CD8-positive, alpha-beta memory T cell (primary cell): ENCODE measurements at regions not wholly inside any gene's neighbourhood (a gene's known extent, or its start where the extent isn't known, plus 50 kb on each side); places are given as distances from the start of the nearest gene placed in this dataset.

ENCODE experiments used
- CTCF ChIA-PET: fragments of 350-600 bp; sonication (Branson Sonifier 250); formaldehyde crosslinking; loops from one replicate; lab custom pipeline; 2021; ENCODE audit warnings: antibody characterized with exemption; lab: Charles Lee
- POLR2A ChIA-PET: fragments of 350-600 bp; sonication (Branson Sonifier 250); formaldehyde crosslinking; loops from one replicate; lab custom pipeline; 2021; ENCODE audit warnings: antibody characterized with exemption; lab: Charles Lee
- DNase-seq, 5 donors: peaks; one replicate each; pipeline versions ENCODE4 v3.0.0 to v3.0.0-alpha.2; 2020 to 2022; ENCODE audit warnings: mixed read lengths in 1 of 5
- H3K27ac ChIP-seq: one replicate; pipeline ENCODE4 v1.7.0; 2013; ENCODE audit warnings: low read depth, mild to moderate bottlenecking, low read length, moderate library complexity
- H3K27me3 ChIP-seq: 2 replicates; pipeline ENCODE4 v1.7.0; 2013; ENCODE audit warnings: low read length, mild to moderate bottlenecking; ENCODE audit not compliant: insufficient read depth, poor library complexity, severe bottlenecking
- H3K36me3 ChIP-seq: 2 replicates; pipeline ENCODE4 v1.7.0; 2013; ENCODE audit warnings: mild to moderate bottlenecking, low read length, moderate library complexity; ENCODE audit not compliant: insufficient read depth
- H3K4me1 ChIP-seq: 2 replicates; pipeline ENCODE4 v1.7.0; 2013; ENCODE audit warnings: mild to moderate bottlenecking, low read length, moderate library complexity; ENCODE audit not compliant: insufficient read depth
- H3K4me3 ChIP-seq: 2 replicates; pipeline ENCODE4 v1.7.0; 2013; ENCODE audit warnings: mild to moderate bottlenecking, low read length
- H3K9me3 ChIP-seq: 2 replicates; pipeline ENCODE4 v1.7.0; 2013; ENCODE audit warnings: mild to moderate bottlenecking, low read length
- H3K27ac Mint-ChIP-seq, 8 donors: one replicate each; pipeline ENCODE4 v1.8.0; 2020 to 2021; ENCODE audit warnings: mixed read lengths in 8 of 8, mild to moderate bottlenecking in 6 of 8, inconsistent platforms in 3 of 8, moderate library complexity in 3 of 8
- H3K27me3 Mint-ChIP-seq, 2 donors: one replicate each; pipeline ENCODE4 v1.8.0; 2020 to 2021; ENCODE audit warnings: mixed read lengths in 2 of 2, mild to moderate bottlenecking in 1 of 2, moderate library complexity in 1 of 2
- H3K36me3 Mint-ChIP-seq, 3 donors: one replicate each; pipeline ENCODE4 v1.8.0; 2020 to 2021; ENCODE audit warnings: mixed read lengths in 3 of 3, inconsistent platforms in 1 of 3, mild to moderate bottlenecking in 1 of 3
- H3K4me1 Mint-ChIP-seq, 3 donors: one replicate each; pipeline ENCODE4 v1.8.0; 2020 to 2021; ENCODE audit warnings: mixed read lengths in 3 of 3, inconsistent platforms in 1 of 3, mild to moderate bottlenecking in 1 of 3
- H3K4me3 Mint-ChIP-seq, 7 donors: one replicate each; pipeline ENCODE4 v1.8.0; 2020 to 2021; ENCODE audit warnings: mixed read lengths in 7 of 7, mild to moderate bottlenecking in 6 of 7, moderate library complexity in 4 of 7, inconsistent platforms in 2 of 7
- H3K9me3 Mint-ChIP-seq, 5 donors: one replicate each; pipeline ENCODE4 v1.8.0; 2020 to 2022; ENCODE audit warnings: mixed read lengths in 5 of 5, mild to moderate bottlenecking in 3 of 5, moderate library complexity in 2 of 5, inconsistent platforms in 1 of 5

- H3K27ac Mint-ChIP-seq, result no peak overlapping the region
- no peaks in the 10 kb centered on the region for H3K27me3 Mint-ChIP-seq
- POLR2A ChIA-PET, result no interaction called here
- no peaks in the 10 kb centered on the region for H3K36me3 ChIP-seq
- no peak for DNase-seq
- H3K9me3 Mint-ChIP-seq, result peaks cover 4 to 8% (median 6%) of the 10 kb centered on the region in 5 donors
- CTCF ChIA-PET, result no interaction called here
- no peaks in the 10 kb centered on the region for H3K27me3 ChIP-seq
- H3K9me3 ChIP-seq, result no peaks in the 10 kb centered on the region
- no peak overlapping the region for H3K4me3 Mint-ChIP-seq
- no peak overlapping the region for H3K4me3 ChIP-seq
- no peaks in the 10 kb centered on the region for H3K4me1 Mint-ChIP-seq
- H3K4me1 ChIP-seq, result no peaks in the 10 kb centered on the region
- no peak overlapping the region for H3K27ac ChIP-seq
- no peaks in the 10 kb centered on the region for H3K36me3 Mint-ChIP-seq
Measured at GRCh38 chr3:95394286-95394685, 1331.4 kb downstream of the NSUN3 start.

DNA sequence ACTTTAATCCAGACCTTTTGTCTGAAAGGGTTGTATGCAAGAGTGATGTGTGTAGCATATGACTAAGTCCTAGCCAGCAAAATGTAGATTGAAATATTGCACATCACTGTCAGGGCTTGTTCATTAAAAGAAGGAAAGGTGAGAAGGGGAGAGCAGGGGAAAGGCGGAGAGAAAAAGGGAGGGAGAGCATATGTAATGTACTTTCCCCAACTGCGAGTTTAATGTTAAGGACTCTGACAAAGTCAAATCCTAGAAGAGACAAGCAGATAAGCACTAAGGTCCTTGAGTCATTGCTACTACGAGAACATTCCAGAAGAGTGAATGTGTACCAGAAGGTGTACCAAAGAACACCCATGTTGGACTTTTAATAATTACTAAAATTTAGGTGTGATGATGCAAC, 1336.7 kb downstream of the NSUN3 start:
- peaks cover 0 to 18% (median 6%) of the 10 kb centered on the region in 5 donors for H3K9me3 Mint-ChIP-seq
- CTCF ChIA-PET, result no interaction called here
- no peaks in the 10 kb centered on the region for H3K4me1 Mint-ChIP-seq
- DNase-seq, result no peak
- Histone ChIP-seq H3K36me3 (no peaks in the 10 kb centered on the region), H3K4me1 (no peaks in the 10 kb centered on the region), H3K9me3 (no peaks in the 10 kb centered on the region), H3K27me3 (no peaks in the 10 kb centered on the region), H3K27ac (no peak overlapping the region), H3K4me3 (no peak overlapping the region)
- no peak overlapping the region for H3K27ac Mint-ChIP-seq
- no peak overlapping the region for H3K4me3 Mint-ChIP-seq
- H3K36me3 Mint-ChIP-seq, result no peaks in the 10 kb centered on the region
- POLR2A ChIA-PET, result no interaction called here
- H3K27me3 Mint-ChIP-seq, result no peaks in the 10 kb centered on the region

DNA sequence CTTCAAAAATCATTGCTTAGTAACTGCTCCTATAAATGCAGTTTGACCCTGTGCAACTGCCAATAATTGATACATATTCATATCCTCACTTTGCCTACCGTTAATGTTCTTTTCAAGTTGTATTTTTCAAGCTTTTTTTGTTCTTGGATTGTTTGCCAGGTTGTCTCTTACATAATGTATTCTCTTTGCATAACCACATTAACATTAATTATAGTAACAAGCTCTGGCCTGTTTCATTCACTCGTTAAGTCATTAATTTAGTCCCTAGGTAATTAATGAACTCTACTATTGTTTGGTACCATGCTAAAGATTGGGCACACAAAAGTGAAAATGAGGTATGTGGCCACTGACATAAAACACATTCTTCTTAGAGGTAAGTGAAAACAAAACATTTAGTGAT, 1338.8 kb downstream of the NSUN3 start:
- no peaks in the 10 kb centered on the region for H3K36me3 Mint-ChIP-seq

GRCh38 chr3:95407709-95408463, 1345.0 kb downstream of the NSUN3 start:
- POLR2A ChIA-PET, result no interaction called here
- H3K9me3 Mint-ChIP-seq, result peaks cover 2 to 19% (median 5%) of the 10 kb centered on the region in 5 donors
- no peak overlapping the region for H3K4me3 Mint-ChIP-seq
- H3K27ac ChIP-seq, result no peak overlapping the region
- no peaks in the 10 kb centered on the region for H3K9me3 ChIP-seq
- no peak for DNase-seq
- CTCF ChIA-PET, result no interaction called here
- H3K27me3 Mint-ChIP-seq, result no peaks in the 10 kb centered on the region
- no peaks in the 10 kb centered on the region for H3K4me1 Mint-ChIP-seq
- no peak overlapping the region for H3K27ac Mint-ChIP-seq
- no peaks in the 10 kb centered on the region for H3K27me3 ChIP-seq
- no peaks in the 10 kb centered on the region for H3K36me3 Mint-ChIP-seq
- no peak overlapping the region for H3K4me3 ChIP-seq
- H3K4me1 ChIP-seq, result no peaks in the 10 kb centered on the region
- no peaks in the 10 kb centered on the region for H3K36me3 ChIP-seq

More for the DNA sequence above, 1338.8 kb downstream of the NSUN3 start:
- Mint-ChIP-seq H3K9me3 (peaks cover 0 to 16% (median 4%) of the 10 kb centered on the region in 5 donors), H3K27ac (no peak overlapping the region), H3K27me3 (no peaks in the 10 kb centered on the region), H3K4me1 (no peaks in the 10 kb centered on the region), H3K4me3 (no peak overlapping the region)
- POLR2A ChIA-PET, result no interaction called here
- Histone ChIP-seq H3K4me1 (no peaks in the 10 kb centered on the region), H3K27me3 (no peaks in the 10 kb centered on the region), H3K9me3 (no peaks in the 10 kb centered on the region), H3K4me3 (no peak overlapping the region), H3K36me3 (no peaks in the 10 kb centered on the region), H3K27ac (no peak overlapping the region)
- CTCF ChIA-PET, result no interaction called here
- DNase-seq, result no peak

DNA sequence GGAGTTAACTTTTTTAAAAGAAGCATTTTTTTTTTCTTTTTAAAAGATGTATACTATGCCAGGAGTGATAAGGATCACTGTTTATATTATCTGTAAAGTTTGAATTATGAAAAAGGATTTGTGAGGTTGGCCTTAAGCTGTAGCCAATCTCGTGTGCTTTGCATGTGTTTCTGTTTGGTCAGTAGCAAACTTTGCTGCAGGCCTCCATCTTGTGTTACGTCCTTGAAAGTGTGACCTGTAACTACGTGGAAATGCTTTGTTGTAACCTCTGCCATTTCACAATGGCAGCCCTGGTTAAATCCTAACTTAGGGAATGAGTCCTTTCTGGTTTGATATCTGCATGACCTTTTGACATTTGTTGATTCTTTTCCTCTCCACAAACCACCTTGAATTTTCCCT, 1345.6 kb downstream of the NSUN3 start:
- ChIA-PET CTCF (no interaction called here), POLR2A (no interaction called here)
- Histone ChIP-seq H3K27me3 (no peaks in the 10 kb centered on the region), H3K36me3 (no peaks in the 10 kb centered on the region), H3K4me3 (no peak overlapping the region), H3K9me3 (no peaks in the 10 kb centered on the region), H3K4me1 (no peaks in the 10 kb centered on the region), H3K27ac (no peak overlapping the region)
- H3K4me1 Mint-ChIP-seq, result no peaks in the 10 kb centered on the region
- H3K4me3 Mint-ChIP-seq, result no peak overlapping the region
- no peak overlapping the region for H3K27ac Mint-ChIP-seq
- no peaks in the 10 kb centered on the region for H3K27me3 Mint-ChIP-seq
- H3K36me3 Mint-ChIP-seq, result no peaks in the 10 kb centered on the region
- DNase-seq, result no peak
- peaks cover 2 to 19% (median 5%) of the 10 kb centered on the region in 5 donors for H3K9me3 Mint-ChIP-seq

DNA sequence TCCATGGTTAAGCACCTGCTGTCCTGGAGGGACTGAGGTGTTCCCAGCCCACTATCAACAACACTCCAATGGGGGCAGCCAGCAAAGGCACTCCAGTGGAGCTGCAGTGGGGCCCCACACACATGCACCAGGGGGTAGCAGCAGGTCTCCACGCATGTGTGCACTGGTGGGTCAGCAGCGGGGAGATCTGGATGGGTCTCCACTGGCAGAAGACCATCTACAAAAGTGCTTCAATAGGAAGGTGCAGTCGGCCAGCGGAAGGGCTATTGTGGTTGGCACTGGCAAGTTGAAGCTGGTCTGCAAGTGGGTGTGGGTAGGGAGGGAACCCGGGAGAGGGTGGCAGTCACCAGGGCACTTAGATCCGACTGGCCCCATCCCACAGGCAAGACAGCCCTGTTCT, 1355.4 kb downstream of the NSUN3 start:
- Histone ChIP-seq H3K27ac (no peak overlapping the region), H3K36me3 (no peaks in the 10 kb centered on the region), H3K27me3 (no peaks in the 10 kb centered on the region), H3K9me3 (no peaks in the 10 kb centered on the region), H3K4me3 (no peak overlapping the region), H3K4me1 (no peaks in the 10 kb centered on the region)
- H3K4me1 Mint-ChIP-seq, result no peaks in the 10 kb centered on the region
- ChIA-PET POLR2A (no interaction called here), CTCF (no interaction called here)
- no peak overlapping the region for H3K27ac Mint-ChIP-seq
- DNase-seq, result no peak
- peaks cover 0 to 22% (median 8%) of the 10 kb centered on the region in 5 donors for H3K9me3 Mint-ChIP-seq
- H3K36me3 Mint-ChIP-seq, result no peaks in the 10 kb centered on the region
- H3K4me3 Mint-ChIP-seq, result no peak overlapping the region
- no peaks in the 10 kb centered on the region for H3K27me3 Mint-ChIP-seq

DNA sequence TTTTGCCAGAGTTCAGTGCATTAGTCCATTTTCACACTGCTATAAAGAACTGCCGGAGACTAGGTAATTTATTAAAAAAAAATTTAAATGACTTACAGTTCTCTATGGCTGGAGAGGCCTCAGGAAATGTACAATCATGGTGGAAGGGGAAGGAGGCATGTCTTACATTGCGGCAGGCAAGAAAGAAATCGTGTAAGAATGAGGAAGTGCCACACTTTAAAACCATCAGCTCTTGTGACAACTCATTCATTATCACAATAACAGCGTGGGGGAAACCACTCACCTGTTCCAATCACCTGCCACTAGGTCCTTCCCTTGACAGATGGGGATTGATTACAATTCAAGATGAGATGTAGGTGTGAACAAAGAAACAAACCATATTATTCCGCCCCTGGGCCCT, 1361.4 kb downstream of the NSUN3 start:
- CTCF ChIA-PET, result no interaction called here
- Mint-ChIP-seq H3K4me1 (no peaks in the 10 kb centered on the region), H3K9me3 (peaks cover 0 to 7% (median 4%) of the 10 kb centered on the region in 5 donors)

DNA sequence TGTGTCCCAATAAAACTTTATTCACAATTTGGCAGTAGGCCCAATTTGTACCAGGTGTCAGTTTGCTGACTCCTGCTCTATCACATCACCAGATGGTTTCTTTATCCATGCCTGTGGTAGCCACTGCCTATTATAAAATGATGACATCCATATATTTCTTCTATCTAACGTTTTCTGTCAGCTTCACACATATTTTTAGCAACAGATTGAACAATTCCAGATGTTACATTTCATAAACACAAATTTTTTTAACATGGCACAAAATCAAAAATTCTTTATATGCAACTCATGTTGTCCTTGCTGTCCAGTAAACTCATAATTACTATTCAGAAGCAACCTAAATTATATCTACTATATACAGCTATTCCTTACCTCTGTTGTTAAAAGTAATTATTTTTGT, 1371.6 kb downstream of the NSUN3 start:
- Mint-ChIP-seq H3K4me1 (no peaks in the 10 kb centered on the region), H3K27me3 (no peaks in the 10 kb centered on the region), H3K4me3 (no peak overlapping the region), H3K36me3 (no peaks in the 10 kb centered on the region), H3K27ac (no peak overlapping the region), H3K9me3 (peaks cover 0 to 4% (median 3%) of the 10 kb centered on the region in 5 donors)
- no peaks in the 10 kb centered on the region for H3K4me1 ChIP-seq
- no peak overlapping the region for H3K4me3 ChIP-seq
- ChIA-PET CTCF (no interaction called here), POLR2A (no interaction called here)
- no peaks in the 10 kb centered on the region for H3K9me3 ChIP-seq
- H3K27me3 ChIP-seq, result no peaks in the 10 kb centered on the region
- no peaks in the 10 kb centered on the region for H3K36me3 ChIP-seq
- DNase-seq, result no peak
- H3K27ac ChIP-seq, result no peak overlapping the region

More for the DNA sequence above, 1361.4 kb downstream of the NSUN3 start:
- H3K27me3 Mint-ChIP-seq, result no peaks in the 10 kb centered on the region
- Histone ChIP-seq H3K4me1 (no peaks in the 10 kb centered on the region), H3K36me3 (no peaks in the 10 kb centered on the region), H3K27me3 (no peaks in the 10 kb centered on the region), H3K9me3 (no peaks in the 10 kb centered on the region), H3K27ac (no peak overlapping the region), H3K4me3 (no peak overlapping the region)
- no peak overlapping the region for H3K27ac Mint-ChIP-seq
- POLR2A ChIA-PET, result no interaction called here
- no peak for DNase-seq
- no peak overlapping the region for H3K4me3 Mint-ChIP-seq
- no peaks in the 10 kb centered on the region for H3K36me3 Mint-ChIP-seq
